A673 (cell line): ENCODE measurements at regions not wholly inside any gene's neighbourhood (a gene's known extent, or its start where the extent isn't known, plus 50 kb on each side); places are given as distances from the start of the nearest gene placed in this dataset.

Source experiments
- BruUV-seq: library from RNA; stranded (reverse); fragments of 400-500 nt; replicated peaks from 2 replicates; lab custom pipeline; 2021; lab: Mats Ljungman, UMichigan
- CTCF ChIA-PET: fragments of 300-600 bp; sonication (Branson Sonifier 250); formaldehyde crosslinking; loops from one replicate; lab custom pipeline; 2022; ENCODE audit warnings: antibody characterized with exemption; lab: Charles Lee
- POLR2A ChIA-PET: fragments of 300-600 bp; sonication (Branson Sonifier 250); formaldehyde crosslinking; loops from one replicate; lab custom pipeline; 2022; ENCODE audit warnings: antibody characterized with exemption; ENCODE audit not compliant: low non-redundant PET; lab: Charles Lee
- DNase-seq: peaks from one replicate; pipeline ENCODE4 v3.0.0-alpha.2; 2015; ENCODE audit warnings: low spot score
- H3K27ac ChIP-seq: fragments of 200-600 bp; sonication (generic); 2 replicates; pipeline ENCODE4 v1.5.1; 2016; ENCODE audit warnings: mixed run types, low read depth, mild to moderate bottlenecking, mixed read lengths, antibody characterized with exemption, low read length; ENCODE audit not compliant: poor library complexity, severe bottlenecking
- H3K27me3 ChIP-seq: fragments of 200-600 bp; sonication (generic); replicated peaks from 2 replicates; pipeline ENCODE4 v1.6.1; 2017; ENCODE audit warnings: mixed run types, low read depth, mild to moderate bottlenecking, mixed read lengths, antibody characterized with exemption, low read length; ENCODE audit not compliant: insufficient read depth, poor library complexity
- H3K36me3 ChIP-seq: fragments of 200-600 bp; sonication (generic); 2 replicates; pipeline ENCODE4 v1.6.1; 2016; ENCODE audit warnings: mixed run types, mild to moderate bottlenecking, mixed read lengths, antibody characterized with exemption, low read length; ENCODE audit not compliant: insufficient read depth, poor library complexity, severe bottlenecking
- H3K4me1 ChIP-seq: fragments of 200-600 bp; sonication (generic); 2 replicates; pipeline ENCODE4 v1.6.1; 2017; ENCODE audit warnings: mixed run types, mild to moderate bottlenecking, mixed read lengths, antibody characterized with exemption, low read length; ENCODE audit not compliant: insufficient read depth, poor library complexity, severe bottlenecking
- H3K4me3 ChIP-seq: fragments of 200-600 bp; sonication (generic); 2 replicates; pipeline ENCODE4 v1.5.1; 2016; ENCODE audit warnings: low read depth, mixed run types, mild to moderate bottlenecking, mixed read lengths, low read length; ENCODE audit not compliant: poor library complexity, severe bottlenecking
- H3K9me3 ChIP-seq: fragments of 200-600 bp; sonication (generic); 2 replicates; pipeline ENCODE4 v1.6.1; 2016; ENCODE audit warnings: mixed run types, low read depth, mild to moderate bottlenecking, mixed read lengths, antibody characterized with exemption, low read length; ENCODE audit not compliant: poor library complexity, severe bottlenecking
- EZH2 ChIP-seq: fragments of 200-600 bp; sonication (generic); IDR thresholded peaks from 2 replicates; pipeline ENCODE4 v1.6.1; 2017; ENCODE audit warnings: borderline replicate concordance, low read depth, mild to moderate bottlenecking, mixed read lengths, antibody characterized with exemption, low read length; ENCODE audit not compliant: poor library complexity, severe bottlenecking
- intact Hi-C: fragments of 100-400 bp; cut with micrococcal nuclease; formaldehyde crosslinking; loops from one replicate; pipeline ENCODE4 v1.10.0; 2022; ENCODE audit not compliant: unreplicated experiment
- TF ChIP-seq, protein P1 (sequence below): fragments of 300-800, 200-600 bp; sonication (generic); conservative IDR thresholded peaks from 2 replicates; pipeline ENCODE4 v1.5.1; 2017; ENCODE audit warnings: low read depth, mild to moderate bottlenecking, antibody characterized with exemption, low read length, moderate library complexity, mixed read lengths

DNA sequence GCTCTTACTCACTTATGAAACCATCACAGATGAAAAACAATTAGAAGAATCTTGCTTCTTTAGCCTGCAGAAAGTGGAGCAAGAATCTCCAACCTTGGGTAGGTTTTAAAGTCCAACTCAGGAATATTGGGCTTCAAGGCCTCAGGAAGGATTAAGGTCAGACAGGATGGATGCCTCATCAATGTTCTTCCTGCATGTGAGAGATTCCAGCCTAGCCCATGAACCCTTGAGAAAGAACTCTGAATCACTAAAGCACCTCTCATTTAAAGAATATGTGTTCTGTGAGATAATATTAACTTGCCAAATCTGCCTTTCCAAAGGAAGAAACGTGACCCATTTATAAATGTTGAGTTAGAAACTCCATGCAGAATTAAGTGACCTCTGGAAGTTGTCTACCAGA, 345.2 kb upstream of the CAMK1G start:
- ChIA-PET POLR2A (no interaction called here), CTCF (no interaction called here)
- intact Hi-C loops, result no loop called here
- TF ChIP-seq, protein P1, sequence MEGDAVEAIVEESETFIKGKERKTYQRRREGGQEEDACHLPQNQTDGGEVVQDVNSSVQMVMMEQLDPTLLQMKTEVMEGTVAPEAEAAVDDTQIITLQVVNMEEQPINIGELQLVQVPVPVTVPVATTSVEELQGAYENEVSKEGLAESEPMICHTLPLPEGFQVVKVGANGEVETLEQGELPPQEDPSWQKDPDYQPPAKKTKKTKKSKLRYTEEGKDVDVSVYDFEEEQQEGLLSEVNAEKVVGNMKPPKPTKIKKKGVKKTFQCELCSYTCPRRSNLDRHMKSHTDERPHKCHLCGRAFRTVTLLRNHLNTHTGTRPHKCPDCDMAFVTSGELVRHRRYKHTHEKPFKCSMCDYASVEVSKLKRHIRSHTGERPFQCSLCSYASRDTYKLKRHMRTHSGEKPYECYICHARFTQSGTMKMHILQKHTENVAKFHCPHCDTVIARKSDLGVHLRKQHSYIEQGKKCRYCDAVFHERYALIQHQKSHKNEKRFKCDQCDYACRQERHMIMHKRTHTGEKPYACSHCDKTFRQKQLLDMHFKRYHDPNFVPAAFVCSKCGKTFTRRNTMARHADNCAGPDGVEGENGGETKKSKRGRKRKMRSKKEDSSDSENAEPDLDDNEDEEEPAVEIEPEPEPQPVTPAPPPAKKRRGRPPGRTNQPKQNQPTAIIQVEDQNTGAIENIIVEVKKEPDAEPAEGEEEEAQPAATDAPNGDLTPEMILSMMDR, result no peak
- TF ChIP-seq EZH2, result no peak
- Histone ChIP-seq H3K4me3 (no peak overlapping the region), H3K27ac (no peak overlapping the region), H3K27me3 (peaks cover 26% of the 10 kb centered on the region), H3K36me3 (no peaks in the 10 kb centered on the region), H3K4me1 (no peaks in the 10 kb centered on the region), H3K9me3 (no peaks in the 10 kb centered on the region)
- DNase-seq, result no peak
- no TSS peak for BruUV-seq

DNA sequence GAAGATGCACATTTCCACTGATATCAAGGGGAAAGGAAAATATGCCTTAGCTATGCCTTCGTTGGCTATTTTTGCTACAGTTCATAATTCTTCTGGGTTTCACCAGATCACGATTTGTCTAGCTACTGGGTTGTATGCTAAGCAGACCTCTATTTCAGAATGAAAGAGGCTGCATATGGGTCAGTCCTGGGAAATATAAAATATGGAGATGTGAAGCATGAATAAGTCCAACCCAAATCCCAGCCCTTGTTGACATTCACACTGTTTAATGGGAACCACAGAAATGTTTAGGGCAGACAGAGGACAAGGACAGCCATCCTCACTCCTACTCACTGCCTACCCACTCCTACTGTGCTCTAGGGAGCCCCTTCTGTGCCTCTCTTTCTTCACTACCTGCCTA, 343.2 kb upstream of the CAMK1G start:
- Histone ChIP-seq H3K4me1 (no peaks in the 10 kb centered on the region), H3K36me3 (no peaks in the 10 kb centered on the region), H3K9me3 (no peaks in the 10 kb centered on the region), H3K27ac (no peak overlapping the region), H3K4me3 (no peak overlapping the region), H3K27me3 (peaks cover 34% of the 10 kb centered on the region)
- ChIA-PET CTCF (no interaction called here), POLR2A (no interaction called here)
- no peak for DNase-seq
- intact Hi-C loops, result loop anchor here (10.0 kb wide), 1 partner anchor 324 kb away; no protein-coding TSS in a partner anchor
- TF ChIP-seq EZH2, result no peak
- TF ChIP-seq, protein P1, result no peak
- BruUV-seq, result no TSS peak

DNA sequence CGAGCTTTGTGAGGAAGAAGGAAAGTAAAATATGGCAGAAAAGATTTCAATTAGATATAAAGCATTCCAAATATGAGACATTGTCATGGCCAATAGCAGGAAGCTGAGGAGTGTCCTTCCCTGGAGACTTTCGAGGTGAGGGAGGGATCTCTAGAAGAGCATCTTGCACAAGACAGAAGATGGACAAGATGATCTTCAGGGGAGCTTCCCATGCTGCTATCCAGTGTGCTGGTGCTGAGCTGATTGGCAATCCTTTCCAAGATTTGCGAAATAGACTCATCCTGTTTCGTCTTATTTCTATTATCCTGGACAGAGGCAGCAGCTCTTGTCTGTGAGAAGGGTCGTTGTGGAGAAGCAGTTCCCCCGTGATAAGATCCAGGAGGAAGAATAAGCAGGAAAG, 342.0 kb upstream of the CAMK1G start:
- no TSS peak for BruUV-seq
- Histone ChIP-seq H3K27me3 (peaks cover 40% of the 10 kb centered on the region), H3K4me3 (no peak overlapping the region), H3K9me3 (no peaks in the 10 kb centered on the region), H3K4me1 (no peaks in the 10 kb centered on the region), H3K27ac (no peak overlapping the region), H3K36me3 (no peaks in the 10 kb centered on the region)
- intact Hi-C loops, result loop anchor here (10.0 kb wide), 1 partner anchor 323 kb away; no protein-coding TSS in a partner anchor
- no peak for DNase-seq
- POLR2A ChIA-PET, result no interaction called here
- CTCF ChIA-PET, result interaction anchor here (0.6 kb wide), 1 partner anchor 34 kb away, joined by 3 read pairs; no protein-coding TSS in a partner anchor
- TF ChIP-seq EZH2, result no peak
- TF ChIP-seq, protein P1, result no peak
